HG03159 (cell line): ENCODE measurements at regions not wholly inside any gene's neighbourhood (a gene's known extent, or its start where the extent isn't known, plus 50 kb on each side); places are given as distances from the start of the nearest gene placed in this dataset.

Source experiments
- ATAC-seq: cut with Tn5 transposase; IDR thresholded peaks from one replicate; pipeline ENCODE4 v1.9.1; 2021; ENCODE audit warnings: mild to moderate bottlenecking, moderate library complexity; ENCODE audit not compliant: unreplicated experiment

GRCh38 chr12:28104903-28105864 is 85.1 kb upstream of the CCDC91 start:
- no peak for ATAC-seq

DNA sequence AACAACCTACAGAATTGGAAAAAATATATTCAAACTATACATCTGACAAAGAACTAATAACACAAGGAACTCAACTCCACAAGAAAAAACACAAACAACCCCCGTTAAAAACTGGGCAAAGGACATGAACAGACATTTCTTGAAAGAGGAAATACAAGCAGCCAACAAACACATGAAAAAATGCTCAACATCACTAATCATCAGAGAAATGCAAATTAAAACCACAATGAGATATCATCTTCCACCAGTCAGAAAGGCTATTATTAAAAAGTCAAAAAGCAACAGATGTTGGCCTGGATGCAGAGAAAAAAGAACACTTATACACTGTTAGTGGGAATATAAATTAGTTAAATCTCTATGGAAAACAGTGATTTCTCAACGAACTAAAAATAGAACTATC is 82.6 kb upstream of the CCDC91 start:
- ATAC-seq = no peak

- ATAC-seq = no peak
These were observed 81.7 kb upstream of the CCDC91 start for GRCh38 chr12:28108599-28108998.

- no peak for ATAC-seq
These were observed 79.9 kb upstream of the CCDC91 start for GRCh38 chr12:28110329-28110728.

DNA sequence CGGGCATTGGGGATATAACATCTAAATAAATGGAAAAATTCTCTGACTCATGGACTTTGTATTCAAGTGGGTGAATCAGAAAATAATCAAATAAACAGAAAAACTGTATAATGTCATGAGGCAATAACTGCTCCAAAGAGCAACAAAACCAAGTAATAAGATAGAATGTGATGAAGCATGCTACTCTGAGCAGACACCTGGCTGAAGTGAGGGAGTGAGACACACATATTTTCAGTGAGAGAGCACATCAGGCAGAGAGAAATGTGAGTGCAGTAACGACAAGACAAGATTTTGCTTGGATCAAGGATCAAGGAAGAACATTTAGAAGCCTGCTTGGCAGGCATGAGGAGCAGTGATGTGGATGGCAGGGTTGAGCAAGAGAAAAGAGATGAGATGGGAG is 75.8 kb upstream of the CCDC91 start:
- ATAC-seq = no peak

- no peak for ATAC-seq
These were observed 68.8 kb upstream of the CCDC91 start for GRCh38 chr12:28121433-28121832.

DNA sequence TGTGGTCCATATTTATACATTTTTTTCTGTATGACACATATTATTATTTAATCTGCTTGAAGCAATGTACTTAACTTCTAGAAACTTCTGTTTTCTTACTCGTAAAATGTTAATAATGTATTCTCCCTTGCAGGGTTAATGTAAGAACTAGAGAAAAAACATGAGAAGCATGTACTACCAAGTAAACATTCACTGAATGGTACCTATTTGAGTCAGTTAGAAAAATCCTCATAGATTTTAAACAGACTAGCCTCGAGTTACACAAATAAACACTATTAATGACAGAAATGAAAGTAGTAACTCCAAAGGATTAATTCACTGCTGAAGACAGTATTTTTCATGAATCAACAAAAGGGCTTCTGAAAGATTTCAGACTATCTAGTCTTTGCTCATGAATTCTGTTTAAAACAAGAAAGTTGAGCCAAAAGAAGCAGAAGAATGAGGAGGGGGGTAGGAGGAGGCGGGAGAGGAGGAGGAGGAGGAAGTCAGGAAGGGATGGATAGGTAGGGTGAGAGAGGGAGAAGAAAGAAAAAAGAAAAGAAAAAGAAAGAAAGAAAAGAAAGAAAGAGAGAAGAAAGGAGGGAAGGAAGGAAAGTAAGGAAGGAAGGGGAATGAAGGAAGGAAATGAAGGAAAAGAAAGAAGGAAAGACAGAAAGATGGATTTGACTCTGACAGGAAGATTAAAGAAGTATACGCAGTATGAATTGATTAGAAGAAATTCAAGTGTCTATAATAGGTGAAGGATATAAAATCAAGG is 68.2 kb upstream of the CCDC91 start:
- no peak for ATAC-seq

DNA sequence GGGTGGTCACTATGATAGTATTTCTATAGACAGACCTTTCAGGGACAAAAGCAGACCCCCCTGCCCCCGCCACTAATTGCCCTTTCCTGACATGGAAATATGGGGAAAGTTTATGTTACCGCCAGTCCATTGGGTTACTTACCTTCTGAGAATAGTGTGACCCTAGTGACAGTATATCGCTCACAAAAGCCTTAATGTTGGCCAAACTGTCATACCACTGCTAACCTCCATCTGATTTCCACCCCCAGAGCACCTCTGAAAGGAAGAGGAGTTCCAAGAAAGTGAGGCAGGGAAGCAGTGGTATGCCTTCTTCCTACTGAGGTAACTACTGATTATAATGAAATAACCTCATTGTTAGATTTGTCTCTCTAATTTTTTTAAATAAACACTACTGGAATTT is 67.5 kb upstream of the CCDC91 start:
- no peak for ATAC-seq

- ATAC-seq = no peak
These were observed 62.8 kb upstream of the CCDC91 start for GRCh38 chr12:28127455-28127854.

DNA sequence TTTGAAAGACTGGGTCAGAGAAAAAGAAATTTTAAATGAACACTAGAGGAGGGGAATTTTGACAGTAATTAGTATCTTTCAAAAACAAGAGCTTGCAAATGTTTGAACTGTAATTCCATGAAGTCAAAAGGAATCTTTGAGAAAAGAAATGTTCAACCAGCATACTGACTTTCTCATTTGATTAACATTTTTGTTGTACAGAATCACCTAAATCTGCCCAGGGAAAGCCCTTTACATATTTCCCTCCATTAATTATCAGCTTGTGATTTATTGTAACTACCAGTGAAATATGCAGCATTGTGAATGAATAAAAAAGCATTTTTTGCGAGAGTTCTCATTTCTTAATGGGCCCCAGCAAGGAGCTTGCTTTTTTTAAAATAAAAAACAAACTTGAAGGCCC is 61.2 kb upstream of the CCDC91 start:
- ATAC-seq = no peak

DNA sequence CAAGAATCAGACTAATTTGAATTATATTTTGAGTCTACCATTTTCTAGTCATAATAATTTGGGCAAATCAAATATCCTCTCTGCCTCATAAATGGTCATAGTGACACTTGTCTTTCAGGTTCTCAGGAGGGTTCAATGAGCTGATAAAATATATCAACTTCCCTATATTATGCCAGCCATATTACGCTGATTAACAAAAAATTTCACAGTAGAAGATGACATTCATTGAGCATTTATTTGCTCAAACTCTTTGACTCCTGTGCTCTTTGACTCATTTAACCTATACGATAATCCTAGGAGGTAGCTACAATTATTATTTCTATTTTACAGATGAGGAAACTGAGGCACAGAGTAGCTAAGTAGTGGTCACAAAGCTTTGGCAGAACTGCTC is 60.0 kb upstream of the CCDC91 start:
- ATAC-seq = no peak

DNA sequence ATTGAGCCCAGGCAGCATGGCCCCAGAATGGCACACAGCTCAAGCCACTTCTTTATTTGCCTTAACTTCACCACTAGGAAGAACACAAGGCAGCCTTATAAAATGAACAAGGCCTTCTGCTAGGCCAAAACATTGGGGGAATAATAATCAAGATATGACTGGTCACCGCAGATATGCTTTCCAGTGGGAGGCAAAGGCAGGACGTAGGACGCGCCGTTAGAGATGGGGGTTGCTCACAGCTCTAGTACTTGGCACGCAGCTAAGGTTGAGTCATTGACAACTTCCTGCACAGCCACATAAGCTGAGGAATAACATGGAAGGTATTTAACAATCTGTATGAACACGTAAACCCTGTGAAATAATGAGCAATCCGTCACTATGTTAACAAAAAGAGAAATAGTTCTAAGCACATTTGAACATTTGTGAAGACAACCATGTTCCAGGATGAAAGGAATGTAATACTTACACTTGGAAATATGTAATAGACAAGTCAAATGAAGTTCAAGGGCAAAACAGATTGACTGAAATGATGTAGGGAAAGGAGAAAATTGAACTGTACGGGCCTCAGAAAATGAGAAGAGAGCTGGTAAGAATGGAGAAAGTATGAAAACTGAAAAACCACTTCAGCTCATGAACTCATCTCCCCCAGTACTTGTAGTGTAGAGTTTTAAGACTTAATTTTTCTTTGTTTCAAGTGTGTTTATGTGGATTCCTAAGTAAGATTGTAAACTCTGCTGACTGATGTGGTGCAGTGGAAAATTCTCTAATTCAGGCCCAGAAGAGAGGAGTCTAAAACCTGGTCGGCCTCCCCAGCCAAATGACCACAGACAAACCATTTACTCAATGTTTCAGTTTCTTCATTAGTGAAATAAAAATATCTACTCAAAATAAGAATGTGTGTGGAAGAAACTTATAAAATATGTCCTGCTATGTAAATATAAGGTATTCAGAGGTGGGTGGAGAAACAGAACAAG is 59.3 kb upstream of the CCDC91 start:
- ATAC-seq = no peak

DNA sequence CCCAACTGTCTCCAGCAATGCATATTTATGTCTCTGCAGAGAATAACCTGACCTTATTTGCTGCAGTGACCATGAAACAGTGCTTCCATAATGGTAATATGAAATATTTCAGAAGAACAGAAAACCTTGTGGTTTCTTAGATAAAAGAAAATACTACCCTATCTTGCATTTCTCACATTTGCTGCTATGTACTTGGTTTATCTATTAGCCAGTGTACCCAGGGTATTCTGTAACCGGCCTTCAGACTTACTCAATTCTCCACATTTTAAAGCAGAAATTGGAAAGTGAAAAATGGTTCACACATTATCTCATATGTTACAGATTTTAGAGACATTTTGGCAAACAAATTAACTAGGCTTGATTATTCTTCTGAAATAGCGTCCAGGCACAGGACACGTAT is 57.9 kb upstream of the CCDC91 start:
- ATAC-seq = no peak

- no peak for ATAC-seq
These were observed 54.3 kb upstream of the CCDC91 start for GRCh38 chr12:28135801-28136439.

- no peak for ATAC-seq
These were observed 52.8 kb upstream of the CCDC91 start for GRCh38 chr12:28137414-28137813.

GRCh38 chr12:28140404-28140803 is 49.9 kb upstream of the CCDC91 start:
- no peak for ATAC-seq
